Liver (tissue), 7 donors: ENCODE measurements at regions not wholly inside any gene's neighbourhood (a gene's known extent, or its start where the extent isn't known, plus 50 kb on each side); places are given as distances from the start of the nearest gene placed in this dataset.

Source experiments
- DNase-seq: peaks from one replicate; pipeline ENCODE4 v3.0.0-alpha.2; 2017; ENCODE audit warnings: low spot score
- H3K27ac ChIP-seq, 2 donors: one replicate each; pipeline ENCODE4 v1.7.0; 2013; ENCODE audit warnings: inconsistent platforms in 2 of 2, low read length in 2 of 2, control low read depth in 1 of 2, low read depth in 1 of 2, mild to moderate bottlenecking in 1 of 2
- H3K27me3 ChIP-seq, 4 donors: one replicate each; pipeline versions ENCODE4 v1.6.1 to v1.7.0; 2013; ENCODE audit warnings: low read length in 3 of 4, inconsistent platforms in 1 of 4, mild to moderate bottlenecking in 1 of 4, moderate library complexity in 1 of 4; ENCODE audit not compliant: control insufficient read depth in 4 of 4, insufficient read depth in 4 of 4
- H3K36me3 ChIP-seq, 4 donors: one replicate each; pipeline versions ENCODE4 v1.6.1 to v1.7.0; 2013; ENCODE audit warnings: low read length in 3 of 4, mild to moderate bottlenecking in 3 of 4, low read depth in 1 of 4, moderate library complexity in 1 of 4; ENCODE audit not compliant: control insufficient read depth in 4 of 4, insufficient read depth in 3 of 4
- H3K4me1 ChIP-seq, 4 donors: one replicate each; pipeline versions ENCODE4 v1.6.1 to v1.7.0; 2013; ENCODE audit warnings: low read length in 3 of 4, mild to moderate bottlenecking in 3 of 4, moderate library complexity in 1 of 4; ENCODE audit not compliant: control insufficient read depth in 4 of 4, insufficient read depth in 4 of 4
- H3K4me3 ChIP-seq, 3 donors: one replicate each; pipeline versions ENCODE4 v1.6.1 to v1.7.0; 2013; ENCODE audit warnings: low read length in 3 of 3, control low read depth in 1 of 3, low read depth in 1 of 3, mild to moderate bottlenecking in 1 of 3
- H3K9ac ChIP-seq, 2 donors: one replicate each; pipeline ENCODE4 v1.7.0; 2013; ENCODE audit warnings: low read length in 2 of 2, mild to moderate bottlenecking in 2 of 2, moderate library complexity in 2 of 2, control low read depth in 1 of 2, low read depth in 1 of 2
- H3K9me3 ChIP-seq, 4 donors: one replicate each; pipeline versions ENCODE4 v1.6.1 to v1.7.0; 2013; ENCODE audit warnings: low read length in 3 of 4; ENCODE audit not compliant: control insufficient read depth in 4 of 4
- FOXA2 ChIP-seq: IDR thresholded peaks from 2 replicates; pipeline ENCODE4 v1.6.1; 2016; ENCODE audit warnings: antibody characterized with exemption
- GABPA ChIP-seq, 2 donors: IDR thresholded peaks in 1 of 2; conservative IDR thresholded peaks in 1 of 2; 2 replicates each; pipeline ENCODE4 v1.6.1; 2016; ENCODE audit warnings: antibody characterized with exemption in 2 of 2, mild to moderate bottlenecking in 1 of 2, moderate library complexity in 1 of 2
- HNF4A ChIP-seq, 2 donors: conservative IDR thresholded peaks; 2 replicates each; pipeline ENCODE4 v1.6.1; 2016; ENCODE audit warnings: antibody characterized with exemption in 2 of 2, mild to moderate bottlenecking in 2 of 2
- JUND ChIP-seq, 2 donors: IDR thresholded peaks; 2 replicates each; pipeline ENCODE4 v1.6.1; 2016; ENCODE audit warnings: antibody characterized with exemption in 2 of 2
- RAD21 ChIP-seq, 2 donors: IDR thresholded peaks; 2 replicates each; pipeline ENCODE4 v1.6.1; 2016; ENCODE audit warnings: antibody characterized with exemption in 2 of 2, mild to moderate bottlenecking in 2 of 2
- YY1 ChIP-seq: IDR thresholded peaks from 2 replicates; pipeline ENCODE4 v1.6.1; 2016; ENCODE audit warnings: antibody characterized with exemption, mild to moderate bottlenecking
- WGBS: extraction: QIAGEN DNeasy Blood & Tissue Kit; methylation state at CpG from one replicate; pipeline ENCODE4 v1.1.7; 2013; 5-methylcytosine and 5-hydroxymethylcytosine counted together
- TF ChIP-seq, protein P1 (sequence below): IDR thresholded peaks from 2 replicates; pipeline ENCODE4 v1.6.1; 2016; ENCODE audit warnings: antibody characterized with exemption
- TF ChIP-seq, protein P2 (sequence below): IDR thresholded peaks from 2 replicates; pipeline ENCODE4 v1.6.1; 2016; ENCODE audit warnings: antibody characterized with exemption, mild to moderate bottlenecking
- TF ChIP-seq, protein P3 (sequence below): IDR thresholded peaks from 2 replicates; pipeline ENCODE4 v1.6.1; 2016; ENCODE audit warnings: antibody characterized with exemption
- donor health status: healthy.
- donor health status: healthy.
- donor health status: healthy.
- donor health status: healthy.

DNA sequence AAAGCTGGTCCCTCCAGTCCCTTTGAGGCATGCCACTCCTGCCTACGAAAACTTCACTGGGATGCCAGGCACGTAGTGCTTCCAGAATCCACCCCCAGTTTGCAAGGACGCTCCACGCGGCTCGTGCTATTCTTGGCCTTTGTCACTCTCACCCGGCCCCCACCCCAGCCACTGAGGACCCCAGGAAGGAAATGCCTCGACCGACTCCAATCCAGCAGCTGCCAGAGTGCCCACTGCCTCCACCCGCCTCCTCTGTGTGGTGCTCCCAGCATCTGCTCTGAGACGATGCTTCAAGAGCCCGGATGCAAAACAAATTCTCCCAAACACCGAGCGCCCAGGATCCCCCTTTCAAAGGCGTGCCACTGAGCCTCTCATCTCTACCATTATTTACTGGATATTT lies 123.9 kb downstream of the RFLNA start:
- H3K9ac ChIP-seq: no peak overlapping the region
- H3K9me3 ChIP-seq: no peaks in the 10 kb centered on the region
- no peak overlapping the region for H3K4me3 ChIP-seq
- DNase-seq: no peak
- H3K4me1 ChIP-seq: peaks cover 5 to 23% (median 8%) of the 10 kb centered on the region in 4 donors
- H3K27ac ChIP-seq: no peak overlapping the region
- peaks cover 7 to 24% (median 12%) of the 10 kb centered on the region in 4 donors for H3K36me3 ChIP-seq
- H3K27me3 ChIP-seq: no peaks in the 10 kb centered on the region
- WGBS: 92% methylated on average over 15 of the region's 15 CpGs
- TF ChIP-seq YY1: no peak

DNA sequence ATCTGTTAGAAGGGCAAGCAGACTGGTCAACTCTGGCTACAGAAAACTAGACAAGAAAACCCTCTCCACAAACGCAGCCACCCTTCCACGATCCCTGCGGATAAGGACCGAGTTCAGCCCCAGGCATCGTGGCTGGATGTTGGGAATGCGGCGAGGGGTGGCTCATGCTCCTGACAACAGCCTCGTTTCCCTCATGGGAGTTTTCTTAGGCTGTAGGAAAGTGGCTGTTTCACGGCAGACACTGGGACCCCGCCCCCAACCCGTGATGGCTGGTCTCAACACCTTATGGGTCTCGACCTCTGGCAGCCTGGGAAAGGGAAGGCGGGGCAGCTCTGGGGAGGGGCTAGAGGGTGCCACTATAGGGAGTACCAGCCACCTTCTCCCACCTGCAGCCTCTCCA lies 123.3 kb downstream of the RFLNA start:
- 96% methylated on average over 13 of the region's 13 CpGs for WGBS

DNA sequence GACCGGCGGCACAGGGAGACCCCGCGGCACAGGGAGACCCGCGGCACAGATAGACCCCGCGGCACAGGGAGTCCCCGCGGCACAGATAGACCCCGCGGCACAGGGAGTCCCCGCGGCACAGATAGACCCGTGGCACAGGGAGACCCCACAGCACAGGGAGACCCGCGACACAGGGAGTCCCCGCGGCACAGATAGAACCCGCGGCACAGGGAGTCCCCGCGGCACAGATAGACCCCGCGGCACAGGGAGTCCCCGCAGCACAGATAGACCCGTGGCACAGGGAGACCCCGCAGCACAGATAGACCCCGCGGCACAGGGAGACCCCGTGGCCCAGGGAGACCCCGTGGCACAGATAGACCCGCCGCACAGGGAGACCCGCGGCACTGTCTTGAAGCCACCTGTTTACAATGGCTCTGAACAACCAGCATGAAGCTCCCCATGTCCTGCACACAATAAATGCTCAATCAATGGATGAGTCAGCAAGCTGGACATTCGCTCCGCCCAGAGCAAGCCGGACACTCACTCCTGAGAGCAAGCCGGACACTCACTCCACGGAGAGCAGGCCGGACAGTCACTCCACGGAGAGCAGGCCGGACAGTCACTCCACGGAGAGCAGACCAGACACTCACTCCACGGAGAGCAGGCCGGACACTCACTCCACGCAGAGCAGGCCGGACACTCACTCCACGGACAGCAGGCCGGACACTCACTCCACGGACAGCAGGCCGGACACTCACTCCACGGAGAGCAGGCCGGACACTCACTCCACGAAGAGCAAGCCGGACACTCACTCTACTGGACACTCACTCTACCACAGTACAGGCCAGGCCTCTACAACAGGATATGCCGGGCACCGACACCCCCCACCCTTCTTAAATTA lies 121.9 kb downstream of the RFLNA start:
- Histone ChIP-seq H3K4me1 (peaks cover 0 to 5% (median 1%) of the 10 kb centered on the region in 4 donors), H3K27me3 (no peaks in the 10 kb centered on the region), H3K27ac (no peak overlapping the region), H3K9ac (no peak overlapping the region), H3K36me3 (peaks cover 10 to 31% (median 14%) of the 10 kb centered on the region in 4 donors), H3K4me3 (no peak overlapping the region), H3K9me3 (no peaks in the 10 kb centered on the region)
- no peak for DNase-seq
- WGBS: 95% methylated on average over 59 of the region's 59 CpGs
- TF ChIP-seq, protein P1, sequence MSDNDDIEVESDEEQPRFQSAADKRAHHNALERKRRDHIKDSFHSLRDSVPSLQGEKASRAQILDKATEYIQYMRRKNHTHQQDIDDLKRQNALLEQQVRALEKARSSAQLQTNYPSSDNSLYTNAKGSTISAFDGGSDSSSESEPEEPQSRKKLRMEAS: no peak
- TF ChIP-seq, protein P2, sequence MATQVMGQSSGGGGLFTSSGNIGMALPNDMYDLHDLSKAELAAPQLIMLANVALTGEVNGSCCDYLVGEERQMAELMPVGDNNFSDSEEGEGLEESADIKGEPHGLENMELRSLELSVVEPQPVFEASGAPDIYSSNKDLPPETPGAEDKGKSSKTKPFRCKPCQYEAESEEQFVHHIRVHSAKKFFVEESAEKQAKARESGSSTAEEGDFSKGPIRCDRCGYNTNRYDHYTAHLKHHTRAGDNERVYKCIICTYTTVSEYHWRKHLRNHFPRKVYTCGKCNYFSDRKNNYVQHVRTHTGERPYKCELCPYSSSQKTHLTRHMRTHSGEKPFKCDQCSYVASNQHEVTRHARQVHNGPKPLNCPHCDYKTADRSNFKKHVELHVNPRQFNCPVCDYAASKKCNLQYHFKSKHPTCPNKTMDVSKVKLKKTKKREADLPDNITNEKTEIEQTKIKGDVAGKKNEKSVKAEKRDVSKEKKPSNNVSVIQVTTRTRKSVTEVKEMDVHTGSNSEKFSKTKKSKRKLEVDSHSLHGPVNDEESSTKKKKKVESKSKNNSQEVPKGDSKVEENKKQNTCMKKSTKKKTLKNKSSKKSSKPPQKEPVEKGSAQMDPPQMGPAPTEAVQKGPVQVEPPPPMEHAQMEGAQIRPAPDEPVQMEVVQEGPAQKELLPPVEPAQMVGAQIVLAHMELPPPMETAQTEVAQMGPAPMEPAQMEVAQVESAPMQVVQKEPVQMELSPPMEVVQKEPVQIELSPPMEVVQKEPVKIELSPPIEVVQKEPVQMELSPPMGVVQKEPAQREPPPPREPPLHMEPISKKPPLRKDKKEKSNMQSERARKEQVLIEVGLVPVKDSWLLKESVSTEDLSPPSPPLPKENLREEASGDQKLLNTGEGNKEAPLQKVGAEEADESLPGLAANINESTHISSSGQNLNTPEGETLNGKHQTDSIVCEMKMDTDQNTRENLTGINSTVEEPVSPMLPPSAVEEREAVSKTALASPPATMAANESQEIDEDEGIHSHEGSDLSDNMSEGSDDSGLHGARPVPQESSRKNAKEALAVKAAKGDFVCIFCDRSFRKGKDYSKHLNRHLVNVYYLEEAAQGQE: no peak
- TF ChIP-seq FOXA2 (no peak), JUND (IDR thresholded peaks at IDR 0.05) (no peak)
- TF ChIP-seq, protein P3, sequence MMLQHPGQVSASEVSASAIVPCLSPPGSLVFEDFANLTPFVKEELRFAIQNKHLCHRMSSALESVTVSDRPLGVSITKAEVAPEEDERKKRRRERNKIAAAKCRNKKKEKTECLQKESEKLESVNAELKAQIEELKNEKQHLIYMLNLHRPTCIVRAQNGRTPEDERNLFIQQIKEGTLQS: no peak

More for the DNA sequence above, 123.3 kb downstream of the RFLNA start:
- no peak overlapping the region for H3K9ac ChIP-seq
- TF ChIP-seq RAD21 (IDR thresholded peaks at IDR 0.05) (no peak), GABPA (IDR thresholded peaks at IDR 0.05 in 1 of 2, conservative IDR thresholded peaks at IDR 0.05 in 1 of 2) (no peak), HNF4A (conservative IDR thresholded peaks at IDR 0.05) (no peak)
- no peak overlapping the region for H3K27ac ChIP-seq
- H3K4me3 ChIP-seq: no peak overlapping the region
- no peaks in the 10 kb centered on the region for H3K27me3 ChIP-seq
- no peaks in the 10 kb centered on the region for H3K9me3 ChIP-seq
- peaks cover 7 to 24% (median 12%) of the 10 kb centered on the region in 4 donors for H3K36me3 ChIP-seq
- H3K4me1 ChIP-seq: peaks cover 0 to 16% (median 4%) of the 10 kb centered on the region in 4 donors
- DNase-seq: no peak
